Middle frontal gyrus (tissue), 1 donor: ENCODE measurements at regions not wholly inside any gene's neighbourhood (a gene's known extent, or its start where the extent isn't known, plus 50 kb on each side); places are given as distances from the start of the nearest gene placed in this dataset.
A peak's percentile ranks its signal among the peaks of the same experiment; 100 is the strongest.

Experiments
- DNase-seq: peaks from one replicate; pipeline ENCODE4 v3.0.0-alpha.2; 2015; ENCODE audit warnings: low spot score; ENCODE audit errors: extremely low spot score

GRCh38 chr4:3364634-3365314, 72.0 kb downstream of the RGS12 start:
- no peak for DNase-seq

- DNase-seq = no peak
Observed at GRCh38 chr4:3365326-3365725, 72.5 kb downstream of the RGS12 start.

DNA sequence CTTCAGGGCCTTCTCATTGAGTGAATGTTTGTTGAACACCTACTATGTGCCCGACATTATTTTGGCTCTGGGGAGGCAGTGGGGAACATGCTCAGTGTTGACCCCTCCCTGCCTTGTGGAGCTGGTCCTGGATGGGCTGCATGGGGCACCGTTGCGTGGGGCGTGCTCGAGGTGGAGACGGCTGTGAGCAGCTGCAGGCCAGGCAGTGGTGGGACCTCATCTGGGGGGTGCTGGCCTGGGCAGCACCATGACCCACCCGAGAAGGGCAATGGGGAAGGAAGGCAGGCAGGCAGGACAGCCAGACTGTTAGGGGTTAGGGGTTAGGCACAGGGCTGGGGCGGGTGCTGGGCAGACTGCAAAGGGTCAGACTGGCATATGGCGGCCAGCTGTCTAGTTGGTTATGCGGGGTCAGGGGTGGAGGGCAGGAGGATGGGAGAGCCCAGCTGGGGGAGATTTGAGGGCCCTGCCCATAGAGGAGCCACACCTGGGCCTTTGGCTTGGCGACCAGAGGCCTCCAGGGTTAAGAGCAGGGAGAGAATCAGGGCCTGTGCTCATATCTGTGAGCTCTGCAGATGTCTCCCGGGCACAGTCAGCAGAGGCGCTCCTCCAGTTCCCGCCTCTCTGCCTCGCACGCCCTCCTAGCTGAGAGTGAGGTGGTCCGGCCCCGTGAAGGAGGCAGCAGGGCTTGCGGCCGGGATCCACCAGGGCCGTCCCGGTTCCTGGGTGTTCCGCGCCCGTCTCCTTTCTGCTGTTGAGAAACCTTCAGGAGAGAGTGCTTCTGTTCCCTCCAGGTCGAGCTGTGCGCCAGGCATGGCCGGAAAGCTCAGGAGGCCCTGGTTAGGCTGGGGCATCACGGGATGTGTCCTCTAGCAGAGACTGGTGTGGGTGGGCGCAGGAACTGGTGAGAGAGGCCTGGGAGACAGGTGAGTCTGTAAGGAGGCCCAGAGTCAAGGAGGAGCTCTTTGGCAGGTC, 73.3 kb downstream of the RGS12 start:
- no peak for DNase-seq

- no peak for DNase-seq
Observed at GRCh38 chr4:3366893-3367775, 74.3 kb downstream of the RGS12 start.

DNA sequence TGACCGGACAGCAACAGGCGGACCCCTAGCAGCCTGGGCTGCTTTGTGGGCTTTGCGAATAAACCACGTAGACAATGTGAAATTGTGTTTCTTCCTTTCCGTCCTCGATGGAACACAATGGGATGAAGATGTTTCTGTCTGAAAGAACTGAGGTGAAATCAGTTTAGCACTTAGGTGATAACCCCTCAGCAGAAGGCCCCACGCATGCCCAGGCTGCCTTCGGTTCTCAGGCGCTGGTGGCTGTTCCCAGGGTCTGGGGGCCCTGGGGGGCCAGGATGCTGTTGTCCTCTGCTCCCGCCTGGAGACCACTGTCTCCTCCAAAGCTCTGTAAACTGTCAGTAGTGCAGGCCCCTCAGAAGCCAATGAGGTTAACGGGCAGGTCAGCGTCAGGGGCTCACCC, 73.9 kb upstream of the HGFAC start:
- no peak for DNase-seq

GRCh38 chr4:3368334-3368733, 73.4 kb upstream of the HGFAC start:
- DNase-seq = no peak

DNA sequence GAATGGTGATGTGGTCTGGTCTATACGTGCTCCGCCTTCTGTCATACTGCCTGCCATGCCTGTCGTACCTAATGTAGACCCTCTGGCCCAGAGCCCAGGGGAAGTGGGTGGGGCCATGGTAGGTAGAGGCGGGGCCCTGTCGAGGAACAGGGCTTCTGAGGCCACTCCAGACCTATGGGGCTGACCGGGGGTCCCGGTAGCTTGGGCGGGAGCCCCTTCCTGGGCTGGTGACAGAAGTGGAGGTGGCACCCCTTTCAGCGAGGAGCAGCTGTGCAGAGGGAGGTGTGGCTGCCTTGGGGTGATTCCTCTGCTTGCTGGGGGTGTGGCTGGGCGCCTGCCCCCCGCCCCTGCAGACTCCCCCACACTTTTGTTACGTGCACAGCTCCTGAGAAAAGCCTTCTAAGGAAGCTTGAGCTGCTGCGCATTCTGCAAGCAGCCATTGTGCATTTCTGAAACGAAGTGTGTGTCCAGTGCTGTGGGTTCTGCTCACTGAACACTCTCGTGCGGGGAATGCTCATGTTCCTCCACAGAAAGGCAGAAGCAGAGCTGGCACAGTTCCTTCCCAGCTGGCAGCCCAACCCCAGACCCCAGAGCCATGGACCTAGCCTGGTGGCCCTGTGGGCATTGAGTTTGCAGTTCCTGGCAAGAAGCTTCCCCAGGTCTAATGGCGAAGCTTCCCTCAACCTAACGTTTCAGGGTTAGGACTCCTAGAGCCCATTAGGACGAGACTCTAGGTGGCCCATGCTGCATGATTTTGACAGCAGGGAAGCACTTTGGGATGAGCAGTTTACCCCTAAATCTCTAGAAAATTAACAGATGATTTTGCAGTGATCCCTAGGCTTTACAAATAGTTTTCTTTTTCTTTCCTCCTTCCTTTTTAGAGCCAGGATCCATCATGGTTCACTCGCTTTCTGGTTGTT, 72.7 kb upstream of the HGFAC start:
- DNase-seq = no peak

DNA sequence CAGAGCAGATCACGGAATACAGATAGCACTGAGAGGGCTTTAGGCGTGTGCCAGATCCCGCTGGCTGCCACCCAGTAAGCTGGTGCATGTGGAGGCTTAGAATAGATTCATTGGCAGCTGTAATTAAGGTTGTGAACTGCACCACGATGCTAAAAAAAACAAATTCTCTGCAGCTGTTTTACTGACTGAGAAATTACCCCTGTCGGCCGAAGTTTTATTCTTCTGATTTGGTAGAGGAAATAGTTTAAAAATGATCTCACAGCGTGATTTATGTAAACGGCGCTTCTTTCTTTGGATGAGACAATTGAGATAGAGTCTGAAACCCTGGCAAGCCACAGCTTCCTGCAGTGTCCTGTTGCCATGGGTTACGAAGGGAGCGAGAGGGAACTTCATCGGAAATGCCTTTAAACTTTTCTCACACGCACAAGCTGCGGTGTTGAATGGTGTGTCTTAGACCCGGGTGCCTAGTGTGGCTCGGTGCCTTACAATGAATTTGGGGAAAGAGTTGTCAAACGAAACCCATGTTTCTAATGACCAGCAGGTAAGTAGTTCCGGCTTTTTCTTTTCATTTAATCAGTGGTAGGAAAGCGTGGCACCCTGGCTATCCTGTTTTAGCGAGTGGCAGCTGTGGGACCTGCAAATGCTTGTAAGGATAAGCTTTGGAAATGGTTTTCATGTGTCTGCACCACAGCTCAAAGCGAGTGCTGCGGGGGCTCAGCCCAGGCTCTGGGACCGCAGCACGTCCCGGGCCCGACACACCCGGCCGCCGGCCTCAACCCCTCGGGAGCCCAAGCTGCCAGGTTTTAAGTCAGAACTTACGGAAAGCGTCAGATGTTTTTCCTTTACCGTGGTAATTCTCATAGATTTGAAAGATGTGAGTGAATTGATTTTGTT, 71.7 kb upstream of the HGFAC start:
- peak; percentile 60 for DNase-seq

DNA sequence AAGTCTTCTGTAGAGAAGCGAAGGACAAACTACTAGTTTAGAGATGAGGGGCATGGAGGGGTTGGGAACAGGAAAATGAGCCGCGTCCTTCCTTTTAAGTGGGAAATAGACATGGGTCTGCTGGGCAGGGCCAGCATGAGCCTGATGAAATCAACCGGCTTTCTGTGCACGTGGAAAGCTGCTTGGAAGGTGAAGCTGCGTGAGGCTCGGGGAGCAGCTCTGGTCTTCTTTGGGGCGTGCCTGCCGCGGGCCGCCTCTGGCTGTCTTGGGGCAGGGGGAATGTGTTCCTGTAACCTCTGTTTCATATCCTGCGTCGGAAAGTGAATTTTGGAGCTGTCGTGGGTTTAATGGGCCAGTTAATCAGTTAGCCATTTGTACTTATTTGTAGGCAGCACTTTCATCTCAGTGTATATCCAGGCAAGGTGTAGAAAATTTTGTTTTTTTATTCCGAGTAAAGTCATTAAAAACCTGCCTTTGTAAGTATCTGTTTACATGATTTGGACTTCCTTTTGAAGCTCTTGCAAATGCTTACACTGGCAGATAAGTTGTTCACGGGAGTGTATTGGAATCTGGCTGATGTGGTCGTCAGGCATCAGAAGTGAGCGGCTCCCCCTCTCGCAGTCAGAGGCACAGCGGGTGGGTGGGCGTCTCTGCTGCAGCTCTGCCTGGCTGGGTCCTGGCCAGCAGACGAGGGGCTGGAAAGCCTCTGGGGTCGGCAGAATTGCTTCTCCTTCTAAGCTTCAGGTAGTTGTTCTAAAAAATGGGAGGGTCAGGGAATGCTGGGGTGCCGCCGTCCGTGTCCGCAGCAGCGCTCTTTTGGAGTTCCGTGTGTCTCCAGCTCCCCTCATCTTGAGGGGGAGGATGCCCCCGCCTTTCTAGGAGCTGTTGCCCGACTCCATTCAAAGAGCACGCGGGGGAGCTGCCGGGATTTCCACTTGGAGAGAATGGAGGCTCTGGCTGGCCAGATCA, 70.5 kb upstream of the HGFAC start:
- DNase-seq = no peak

DNA sequence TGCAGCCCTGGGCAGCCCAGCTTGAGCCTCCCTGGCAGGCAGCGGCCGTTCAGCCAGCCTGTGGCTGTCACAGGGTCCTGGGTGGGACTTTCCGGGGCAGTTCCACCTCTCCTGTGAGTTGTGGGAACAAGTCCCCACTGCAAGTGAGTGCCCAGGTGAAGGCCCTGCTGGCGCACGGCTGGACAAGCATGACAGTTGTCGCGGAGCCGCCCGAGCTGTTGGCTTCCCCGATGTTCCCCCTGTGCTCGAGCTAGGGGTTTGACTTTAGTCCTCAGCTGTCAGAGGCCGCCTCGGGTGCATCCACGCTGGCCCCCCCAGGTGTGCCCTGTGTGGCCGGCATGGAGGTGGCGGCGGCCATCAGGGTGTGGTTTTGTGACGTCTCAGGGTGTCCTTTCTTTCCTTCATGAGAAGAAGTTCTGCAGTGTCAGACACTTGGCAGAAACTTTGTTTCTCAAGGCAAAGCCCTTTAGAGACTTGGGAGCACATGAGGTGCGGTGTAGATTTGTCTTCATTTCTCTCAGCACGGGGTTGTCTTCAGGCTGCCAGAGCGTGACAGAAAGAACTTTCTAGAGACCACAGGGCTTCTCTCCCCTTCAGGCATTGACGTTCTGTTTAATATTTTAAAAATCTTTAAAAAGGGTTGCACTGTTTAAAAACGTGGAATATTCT, 69.4 kb upstream of the HGFAC start:
- DNase-seq = no peak

DNA sequence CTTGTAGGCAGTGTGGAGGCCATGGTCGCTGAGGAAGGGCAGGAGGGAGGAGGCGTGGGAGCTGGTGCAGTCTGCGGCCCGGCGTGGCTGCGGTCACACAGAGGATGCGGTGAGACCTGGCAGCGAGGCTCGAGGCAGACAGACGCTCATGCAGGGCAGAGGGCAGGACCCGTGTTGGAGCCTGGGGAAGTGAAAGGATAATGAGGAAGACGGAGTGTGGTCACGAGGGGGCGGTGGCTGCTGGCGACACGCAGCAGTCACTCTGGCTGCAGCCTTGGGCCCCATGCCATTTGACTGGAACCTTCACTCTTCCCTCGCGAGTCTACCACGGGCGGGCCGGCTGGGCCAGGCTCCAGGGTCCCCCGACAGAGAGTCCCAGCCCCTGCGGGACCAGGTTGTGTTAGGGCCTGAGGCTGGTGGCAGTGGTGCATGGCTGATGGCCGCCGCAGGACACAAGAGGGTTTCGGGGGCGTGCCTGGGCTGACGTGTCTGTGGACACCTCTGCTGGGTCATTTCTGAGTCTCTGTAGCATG, 68.8 kb upstream of the HGFAC start:
- no peak for DNase-seq

DNA sequence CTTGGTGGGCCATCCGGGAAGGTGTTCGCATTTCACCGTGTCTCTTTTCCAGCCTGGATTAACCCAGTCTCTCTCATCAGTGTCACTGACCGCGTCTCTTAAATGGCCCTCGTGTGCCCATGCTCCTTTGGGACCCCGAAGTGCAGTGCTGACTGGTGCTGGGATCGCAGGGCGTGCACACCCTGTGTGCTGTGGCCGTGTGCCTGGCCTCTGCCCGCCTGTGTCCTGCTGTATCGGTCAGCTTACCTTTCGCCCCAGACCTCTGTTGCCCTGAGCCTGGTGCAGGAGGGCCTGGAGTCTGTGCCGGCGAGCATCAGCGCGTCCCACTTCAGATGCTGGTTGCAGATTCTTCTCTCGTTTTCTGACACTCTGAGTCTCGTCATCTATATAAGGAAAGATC, 68.3 kb upstream of the HGFAC start:
- DNase-seq = no peak

DNA sequence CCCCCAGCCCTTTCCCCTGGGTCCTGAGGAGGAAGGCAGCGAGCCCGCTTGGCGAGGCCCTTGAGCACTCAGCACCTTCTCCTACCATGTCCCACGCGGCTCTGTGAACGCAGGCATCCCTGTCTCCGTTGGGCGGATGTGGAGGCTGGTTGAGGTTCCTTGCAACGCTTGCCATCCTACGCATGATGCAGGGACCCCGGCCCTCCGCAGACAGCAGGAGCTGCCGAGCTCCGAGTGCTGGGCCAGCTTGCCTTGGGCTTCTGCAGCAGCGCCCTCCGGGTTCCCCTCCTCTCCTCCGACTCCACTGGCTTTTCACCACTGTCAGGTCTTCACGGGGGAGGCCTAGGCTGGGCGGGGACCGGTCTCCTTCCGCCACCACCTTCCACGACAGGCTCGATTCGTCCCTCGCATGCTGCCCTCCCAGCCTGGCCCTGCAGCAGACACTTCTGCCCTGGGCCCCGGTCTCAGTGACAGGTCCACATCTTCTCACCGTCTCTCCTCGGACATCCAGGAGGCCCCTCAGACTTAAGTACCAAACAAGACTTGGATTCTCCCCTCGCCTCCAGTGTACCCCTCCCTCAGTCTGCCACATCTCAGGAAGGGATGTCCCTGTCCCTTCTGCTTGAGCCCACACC, 67.6 kb upstream of the HGFAC start:
- DNase-seq = no peak

- no peak for DNase-seq
Observed at GRCh38 chr4:3374667-3375066, 67.1 kb upstream of the HGFAC start.

DNA sequence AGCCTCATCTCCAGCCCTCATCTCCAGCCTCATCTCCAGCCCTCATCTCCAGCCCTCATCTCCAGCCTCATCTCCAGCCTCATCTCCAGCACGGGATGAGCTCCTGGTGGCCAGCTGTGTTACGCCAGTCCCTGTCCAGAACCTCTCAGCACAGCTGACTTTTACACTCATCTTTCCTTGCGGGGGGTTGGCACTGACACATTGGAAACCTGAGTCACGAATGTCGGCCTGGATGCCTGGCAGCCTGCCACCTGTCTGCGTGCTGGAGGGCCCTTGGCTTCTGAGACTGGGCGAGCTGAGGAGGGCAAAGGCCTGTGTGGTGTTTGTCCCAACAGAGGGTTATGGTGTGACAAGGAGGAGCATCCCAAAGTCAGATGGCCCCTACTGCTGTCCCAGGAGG, 66.1 kb upstream of the HGFAC start:
- DNase-seq = no peak

- DNase-seq = no peak
Observed at GRCh38 chr4:3376266-3376665, 65.5 kb upstream of the HGFAC start.

DNA sequence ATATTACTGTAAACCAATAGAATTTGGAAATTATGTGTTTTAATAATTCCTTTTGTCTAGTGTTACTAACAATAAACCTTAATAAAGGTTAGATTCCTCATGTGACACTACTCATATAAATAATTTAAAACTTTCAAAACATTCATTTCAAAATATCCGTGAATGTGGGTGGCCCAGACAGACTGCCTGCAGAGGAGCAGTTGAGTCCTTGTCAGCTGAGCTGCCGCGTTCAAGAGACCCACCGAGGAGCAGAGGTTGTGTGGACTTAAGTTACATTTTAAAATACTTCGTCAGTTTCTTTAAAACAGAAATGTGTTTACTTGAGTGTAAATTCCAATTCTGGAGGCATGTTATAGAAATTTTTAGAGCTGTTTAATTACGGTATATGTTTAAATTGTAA, 64.2 kb upstream of the HGFAC start:
- no peak for DNase-seq
